Activated T-cell treated with anti-CD3 and anti-CD28 coated beads, Interleukin-2, amount 50 U/mL, for 24 hours (primary cell): ENCODE measurements at regions not wholly inside any gene's neighbourhood (a gene's known extent, or its start where the extent isn't known, plus 50 kb on each side); places are given as distances from the start of the nearest gene placed in this dataset.

Source experiments
- DNase-seq: peaks from one replicate; pipeline ENCODE4 v3.0.0-alpha.2; 2020
- H3K27ac Mint-ChIP-seq: 2 replicates; pipeline ENCODE4 v1.8.0; 2020; ENCODE audit warnings: mild to moderate bottlenecking, mixed read lengths
- H3K27me3 Mint-ChIP-seq: 2 replicates; pipeline ENCODE4 v1.8.0; 2020; ENCODE audit warnings: mixed read lengths
- H3K36me3 Mint-ChIP-seq: 2 replicates; pipeline ENCODE4 v1.8.0; 2020; ENCODE audit warnings: low read depth, mixed read lengths
- H3K4me1 Mint-ChIP-seq: 2 replicates; pipeline ENCODE4 v1.8.0; 2020; ENCODE audit warnings: low read depth, mixed read lengths
- H3K4me3 Mint-ChIP-seq: 2 replicates; pipeline ENCODE4 v1.8.0; 2020; ENCODE audit warnings: mild to moderate bottlenecking, moderate library complexity, mixed read lengths
- H3K9me3 Mint-ChIP-seq: 2 replicates; pipeline ENCODE4 v1.8.0; 2020; ENCODE audit warnings: mixed read lengths

- Mint-ChIP-seq H3K9me3 (no peaks in the 10 kb centered on the region), H3K4me3 (no peak overlapping the region), H3K27me3 (peaks cover 2% of the 10 kb centered on the region), H3K27ac (no peak overlapping the region), H3K4me1 (no peaks in the 10 kb centered on the region), H3K36me3 (no peaks in the 10 kb centered on the region)
- DNase-seq: no peak
Measured at GRCh38 chr2:120624061-120624737, 111.5 kb upstream of the GLI2 start.

GRCh38 chr2:120624738-120625446 is 110.8 kb upstream of the GLI2 start:
- Mint-ChIP-seq H3K27me3 (peaks cover 2% of the 10 kb centered on the region), H3K36me3 (no peaks in the 10 kb centered on the region)

GRCh38 chr2:120625865-120626560 is 109.7 kb upstream of the GLI2 start:
- H3K4me1 Mint-ChIP-seq: no peaks in the 10 kb centered on the region
- no peak for DNase-seq
- H3K36me3 Mint-ChIP-seq: no peaks in the 10 kb centered on the region
- H3K27ac Mint-ChIP-seq: no peak overlapping the region
- no peak overlapping the region for H3K4me3 Mint-ChIP-seq
- no peaks in the 10 kb centered on the region for H3K9me3 Mint-ChIP-seq
- H3K27me3 Mint-ChIP-seq: peaks cover 2% of the 10 kb centered on the region

More at GRCh38 chr2:120624738-120625446, 110.8 kb upstream of the GLI2 start:
- no peaks in the 10 kb centered on the region for H3K9me3 Mint-ChIP-seq
- H3K4me3 Mint-ChIP-seq: no peak overlapping the region
- DNase-seq: no peak
- H3K27ac Mint-ChIP-seq: no peak overlapping the region
- no peaks in the 10 kb centered on the region for H3K4me1 Mint-ChIP-seq

- Mint-ChIP-seq H3K36me3 (no peaks in the 10 kb centered on the region), H3K9me3 (no peaks in the 10 kb centered on the region), H3K27me3 (peaks cover 2% of the 10 kb centered on the region), H3K27ac (no peak overlapping the region), H3K4me1 (no peaks in the 10 kb centered on the region), H3K4me3 (no peak overlapping the region)
- DNase-seq: no peak
Measured at GRCh38 chr2:120626566-120626965, 109.1 kb upstream of the GLI2 start.

GRCh38 chr2:120628248-120628647 is 107.4 kb upstream of the GLI2 start:
- peaks cover 2% of the 10 kb centered on the region for H3K27me3 Mint-ChIP-seq
- H3K9me3 Mint-ChIP-seq: no peaks in the 10 kb centered on the region
- no peak overlapping the region for H3K4me3 Mint-ChIP-seq
- no peaks in the 10 kb centered on the region for H3K36me3 Mint-ChIP-seq
- no peak for DNase-seq
- no peak overlapping the region for H3K27ac Mint-ChIP-seq
- no peaks in the 10 kb centered on the region for H3K4me1 Mint-ChIP-seq

- Mint-ChIP-seq H3K4me1 (no peaks in the 10 kb centered on the region), H3K36me3 (no peaks in the 10 kb centered on the region), H3K27me3 (peaks cover 2% of the 10 kb centered on the region), H3K9me3 (no peaks in the 10 kb centered on the region), H3K27ac (no peak overlapping the region), H3K4me3 (no peak overlapping the region)
- DNase-seq: no peak
Measured at GRCh38 chr2:120629241-120629895, 106.3 kb upstream of the GLI2 start.

GRCh38 chr2:120630031-120630701 is 105.5 kb upstream of the GLI2 start:
- H3K27ac Mint-ChIP-seq: no peak overlapping the region
- no peaks in the 10 kb centered on the region for H3K27me3 Mint-ChIP-seq

GRCh38 chr2:120631236-120631635 is 104.4 kb upstream of the GLI2 start:
- H3K27me3 Mint-ChIP-seq: no peaks in the 10 kb centered on the region
- H3K36me3 Mint-ChIP-seq: no peaks in the 10 kb centered on the region
- H3K4me3 Mint-ChIP-seq: no peak overlapping the region
- no peak overlapping the region for H3K27ac Mint-ChIP-seq
- no peak for DNase-seq
- H3K4me1 Mint-ChIP-seq: no peaks in the 10 kb centered on the region
- H3K9me3 Mint-ChIP-seq: no peaks in the 10 kb centered on the region

More at GRCh38 chr2:120630031-120630701, 105.5 kb upstream of the GLI2 start:
- Mint-ChIP-seq H3K36me3 (no peaks in the 10 kb centered on the region), H3K9me3 (no peaks in the 10 kb centered on the region), H3K4me3 (no peak overlapping the region), H3K4me1 (no peaks in the 10 kb centered on the region)
- DNase-seq: no peak

GRCh38 chr2:120631724-120632123 is 103.9 kb upstream of the GLI2 start:
- H3K4me3 Mint-ChIP-seq: no peak overlapping the region

GRCh38 chr2:120632796-120633646 is 102.6 kb upstream of the GLI2 start:
- H3K27me3 Mint-ChIP-seq: no peaks in the 10 kb centered on the region
- H3K4me3 Mint-ChIP-seq: no peak overlapping the region
- no peak overlapping the region for H3K27ac Mint-ChIP-seq
- no peak for DNase-seq
- H3K4me1 Mint-ChIP-seq: no peaks in the 10 kb centered on the region
- no peaks in the 10 kb centered on the region for H3K36me3 Mint-ChIP-seq
- no peaks in the 10 kb centered on the region for H3K9me3 Mint-ChIP-seq

More at GRCh38 chr2:120631724-120632123, 103.9 kb upstream of the GLI2 start:
- H3K27ac Mint-ChIP-seq: no peak overlapping the region
- H3K9me3 Mint-ChIP-seq: no peaks in the 10 kb centered on the region
- H3K36me3 Mint-ChIP-seq: no peaks in the 10 kb centered on the region
- DNase-seq: no peak
- H3K27me3 Mint-ChIP-seq: no peaks in the 10 kb centered on the region
- H3K4me1 Mint-ChIP-seq: no peaks in the 10 kb centered on the region

- no peak overlapping the region for H3K27ac Mint-ChIP-seq
- peaks cover 3% of the 10 kb centered on the region for H3K27me3 Mint-ChIP-seq
- no peaks in the 10 kb centered on the region for H3K4me1 Mint-ChIP-seq
- H3K4me3 Mint-ChIP-seq: no peak overlapping the region
- no peaks in the 10 kb centered on the region for H3K36me3 Mint-ChIP-seq
- H3K9me3 Mint-ChIP-seq: no peaks in the 10 kb centered on the region
- no peak for DNase-seq
Measured at GRCh38 chr2:120634533-120634932, 101.1 kb upstream of the GLI2 start.

GRCh38 chr2:120635146-120635545 is 100.5 kb upstream of the GLI2 start:
- no peak overlapping the region for H3K27ac Mint-ChIP-seq
- no peak for DNase-seq
- no peaks in the 10 kb centered on the region for H3K4me1 Mint-ChIP-seq
- H3K4me3 Mint-ChIP-seq: no peak overlapping the region
- no peaks in the 10 kb centered on the region for H3K9me3 Mint-ChIP-seq
- no peaks in the 10 kb centered on the region for H3K36me3 Mint-ChIP-seq
- H3K27me3 Mint-ChIP-seq: peaks cover 3% of the 10 kb centered on the region

GRCh38 chr2:120637847-120638246 is 97.8 kb upstream of the GLI2 start:
- Mint-ChIP-seq H3K36me3 (no peaks in the 10 kb centered on the region), H3K4me1 (no peaks in the 10 kb centered on the region), H3K27ac (no peak overlapping the region), H3K4me3 (no peak overlapping the region), H3K27me3 (peaks cover 3% of the 10 kb centered on the region), H3K9me3 (no peaks in the 10 kb centered on the region)
- DNase-seq: no peak
